Psoas muscle (tissue), 7 donors: ENCODE measurements at regions not wholly inside any gene's neighbourhood (a gene's known extent, or its start where the extent isn't known, plus 50 kb on each side); places are given as distances from the start of the nearest gene placed in this dataset.

Experiments used
- ATAC-seq, 4 donors: fragments of 200-7000 bp; cut with Tn5 transposase; one replicate each; pipeline ENCODE4 v1.9.1; 2020; ENCODE audit warnings: moderate library complexity in 3 of 4, mild to moderate bottlenecking in 2 of 4
- DNase-seq, 2 donors: peaks; one replicate each; pipeline ENCODE4 v3.0.0-alpha.2; 2020
- H3K27ac ChIP-seq: fragments of 200-600 bp; one replicate; pipeline ENCODE4 v1.8.0; 2022
- H3K27me3 ChIP-seq, 3 donors: fragments of 200-600 bp in 1 of 3; one replicate each; pipeline versions ENCODE4 v1.6.1 to v1.8.0; 2013 to 2022; ENCODE audit warnings: low read length in 2 of 3, mild to moderate bottlenecking in 2 of 3, moderate library complexity in 1 of 3; ENCODE audit not compliant: insufficient read depth in 3 of 3
- H3K36me3 ChIP-seq, 2 donors: fragments of 200-600 bp in 1 of 2; one replicate each; pipeline versions ENCODE4 v1.6.1 to v1.8.0; 2013 to 2022; ENCODE audit warnings: low read depth in 1 of 2, mild to moderate bottlenecking in 1 of 2, moderate library complexity in 1 of 2; ENCODE audit not compliant: insufficient read depth in 1 of 2
- H3K4me1 ChIP-seq: fragments of 200-600 bp; one replicate; pipeline ENCODE4 v1.8.0; 2022
- H3K4me3 ChIP-seq: fragments of 200-600 bp; one replicate; pipeline ENCODE4 v1.8.0; 2022; ENCODE audit warnings: mild to moderate bottlenecking
- H3K9me3 ChIP-seq: fragments of 200-600 bp; one replicate; pipeline ENCODE4 v1.8.0; 2022
- CTCF ChIP-seq: fragments of 200-600 bp; IDR thresholded peaks from one replicate; pipeline ENCODE4 v1.8.0; 2022; ENCODE audit warnings: antibody characterized with exemption
- WGBS, 3 donors: extraction: QIAGEN DNeasy Blood & Tissue Kit; methylation state at CpG; one replicate each; pipeline versions ENCODE4 v1.1.6 to v1.1.7; 2013; 5-methylcytosine and 5-hydroxymethylcytosine counted together
- intact Hi-C, 2 donors: fragments of 100-400 bp; cut with DNase I; formaldehyde crosslinking; loops; one replicate each; pipeline versions ENCODE4 v1.11.0 to v1.14.2; 2022
- donor health status: healthy with polysubstance abuse.
- donor health status: DM: no; HTN: no; CAD: no; lungs with moderate emphysema.
- donor health status: Bipolar disorder and iron deficiency.
- donor health status: healthy.
- donor health status: DM: yes; HTN: yes; CAD: no.
- donor health status: DM: no; HTN: no; CAD: no.
- donor health status: DM: yes; HTN: yes; CAD: no.

GRCh38 chr18:38801640-38802039, 1236.0 kb upstream of the CELF4 start:
- intact Hi-C loops = no loop called here
- H3K27me3 ChIP-seq = no peaks in the 10 kb centered on the region
- H3K27ac ChIP-seq = no peak overlapping the region
- H3K4me3 ChIP-seq = no peak overlapping the region
- no peak for TF ChIP-seq CTCF
- 23 to 45% (median 33%) methylated on average over 2 of the region's 2 CpGs for WGBS, 3 donors
- no peaks in the 10 kb centered on the region for H3K9me3 ChIP-seq
- no peak for DNase-seq
- ATAC-seq = no peak
- no peaks in the 10 kb centered on the region for H3K4me1 ChIP-seq
- H3K36me3 ChIP-seq = no peaks in the 10 kb centered on the region

DNA sequence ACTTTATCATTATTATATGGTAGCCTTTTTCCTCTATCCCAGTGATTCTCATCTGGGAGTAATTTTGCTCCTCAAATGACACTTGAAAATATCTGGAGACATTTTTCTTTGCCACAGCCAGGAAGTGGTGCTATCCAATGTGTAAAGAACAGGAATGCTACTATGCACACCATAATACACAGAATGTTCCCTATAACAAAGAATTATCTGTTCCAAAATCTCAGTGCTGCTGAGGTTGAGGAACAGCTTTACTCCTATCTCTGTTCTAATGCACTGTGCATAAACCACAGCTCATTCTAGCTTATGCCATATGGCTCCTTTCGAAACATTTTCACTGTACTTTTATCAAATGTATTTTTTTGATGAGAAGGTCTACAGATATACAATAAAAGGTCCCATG, 1231.2 kb upstream of the CELF4 start:
- Histone ChIP-seq H3K36me3 (no peaks in the 10 kb centered on the region), H3K27ac (no peak overlapping the region), H3K27me3 (no peaks in the 10 kb centered on the region), H3K4me3 (no peak overlapping the region), H3K9me3 (no peaks in the 10 kb centered on the region), H3K4me1 (no peaks in the 10 kb centered on the region)
- DNase-seq (no peak), ATAC-seq (no peak)
- TF ChIP-seq CTCF = no peak
- intact Hi-C loops = no loop called here
- WGBS, 3 donors = 67 to 75% (median 72%) methylated on average over 1 of the region's 1 CpG

DNA sequence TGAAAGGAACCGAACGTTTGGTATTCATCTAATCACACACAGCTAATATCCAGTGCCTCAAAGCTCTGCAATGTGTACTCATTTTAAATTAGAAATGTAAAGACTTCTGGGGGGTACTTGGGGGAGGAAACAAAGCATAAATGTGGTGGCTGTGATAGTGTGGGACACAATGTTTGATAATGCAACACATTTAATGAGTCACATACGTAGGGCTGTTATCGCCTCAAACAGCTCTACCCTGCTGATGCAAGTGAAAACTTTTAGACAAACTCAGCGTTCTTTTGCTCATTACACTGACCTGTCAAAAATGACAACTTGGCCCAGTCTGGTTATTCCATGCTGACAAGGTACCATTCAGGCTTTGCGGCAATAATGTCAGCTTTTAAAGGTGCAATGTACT, 1227.1 kb upstream of the CELF4 start:
- no peak overlapping the region for H3K27ac ChIP-seq
- intact Hi-C loops = no loop called here
- H3K36me3 ChIP-seq = no peaks in the 10 kb centered on the region
- DNase-seq (no peak), ATAC-seq (no peak)
- no peaks in the 10 kb centered on the region for H3K27me3 ChIP-seq
- no peak for TF ChIP-seq CTCF
- no peaks in the 10 kb centered on the region for H3K4me1 ChIP-seq
- 91 to 92% (median 92%) methylated on average over 6 of the region's 6 CpGs for WGBS, 3 donors
- H3K9me3 ChIP-seq = no peaks in the 10 kb centered on the region
- H3K4me3 ChIP-seq = no peak overlapping the region

DNA sequence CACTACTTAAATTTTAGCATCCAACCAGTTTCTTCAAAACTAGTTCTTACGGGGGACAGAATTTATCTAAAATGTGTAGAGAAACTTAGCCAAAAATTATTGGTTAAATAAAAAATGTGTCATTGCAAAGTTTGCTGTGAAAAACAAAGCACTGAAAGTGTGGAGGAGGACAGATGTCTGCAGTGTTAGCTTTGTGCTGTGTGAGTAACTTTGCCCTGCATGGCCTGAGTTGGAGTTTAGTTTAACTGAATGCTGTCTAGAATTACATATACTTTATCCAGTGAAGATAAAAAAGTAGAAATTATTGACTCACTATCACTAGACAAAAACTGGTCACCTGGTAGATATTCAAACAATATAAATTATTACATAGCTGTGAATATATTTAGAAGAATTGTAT, 1225.2 kb upstream of the CELF4 start:
- no peaks in the 10 kb centered on the region for H3K36me3 ChIP-seq
- intact Hi-C loops = no loop called here
- no peak for ATAC-seq
- H3K4me1 ChIP-seq = no peaks in the 10 kb centered on the region
- TF ChIP-seq CTCF = no peak
- DNase-seq = no peak
- no peaks in the 10 kb centered on the region for H3K27me3 ChIP-seq
- H3K27ac ChIP-seq = no peak overlapping the region
- no peaks in the 10 kb centered on the region for H3K9me3 ChIP-seq
- no peak overlapping the region for H3K4me3 ChIP-seq
- 83 to 92% (median 90%) methylated on average over 1 of the region's 1 CpG for WGBS, 3 donors

DNA sequence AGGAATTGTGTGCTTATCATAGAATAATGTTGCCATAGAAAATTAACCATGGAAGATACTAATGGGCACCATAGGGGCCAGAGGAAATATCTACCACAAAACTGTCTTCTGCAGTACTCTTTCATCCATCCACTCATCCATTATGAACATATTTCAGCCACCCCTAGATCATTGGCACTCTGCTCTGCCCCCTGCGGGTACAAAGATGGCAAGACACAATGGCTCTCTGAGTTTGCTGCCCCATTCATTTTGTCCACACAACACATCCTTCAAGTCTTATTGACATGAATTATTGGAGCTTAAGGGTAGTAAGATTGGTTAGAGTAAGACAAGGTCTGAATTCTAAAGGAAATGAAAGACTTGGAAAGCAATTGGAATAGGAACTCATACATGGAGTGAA, 1224.7 kb upstream of the CELF4 start:
- ATAC-seq = no peak
- 44 to 66% (median 63%) methylated on average over 1 of the region's 1 CpG for WGBS, 3 donors
- Histone ChIP-seq H3K27me3 (no peaks in the 10 kb centered on the region), H3K9me3 (no peaks in the 10 kb centered on the region), H3K27ac (no peak overlapping the region), H3K4me3 (no peak overlapping the region), H3K36me3 (no peaks in the 10 kb centered on the region), H3K4me1 (no peaks in the 10 kb centered on the region)
- DNase-seq = no peak
- intact Hi-C loops = no loop called here
- no peak for TF ChIP-seq CTCF
